ENCODE measurements at regions not wholly inside any gene's neighbourhood (a gene's known extent, or its start where the extent isn't known, plus 50 kb on each side); places are given as distances from the start of the nearest gene placed in this dataset.

DNA sequence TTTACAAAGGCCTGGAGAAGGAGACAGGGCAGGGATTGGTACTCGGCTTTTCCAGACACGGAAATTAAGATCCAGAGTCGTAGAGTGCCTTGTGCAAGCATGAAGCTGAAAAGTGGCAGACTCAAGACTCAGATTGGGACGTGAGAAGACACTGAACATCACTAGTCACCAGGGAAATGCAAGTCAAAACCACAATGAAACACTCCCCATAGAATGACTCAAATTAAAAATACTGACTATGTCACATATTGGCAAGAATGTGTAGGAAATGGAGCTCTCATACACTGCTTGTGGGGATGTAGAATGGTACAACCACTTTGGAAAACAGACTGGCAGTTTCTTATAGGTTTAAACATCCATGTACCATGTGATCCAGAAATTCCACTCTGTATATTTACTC, 472.0 kb downstream of the RPS24 start:
- TF ChIP-seq, protein P1, sequence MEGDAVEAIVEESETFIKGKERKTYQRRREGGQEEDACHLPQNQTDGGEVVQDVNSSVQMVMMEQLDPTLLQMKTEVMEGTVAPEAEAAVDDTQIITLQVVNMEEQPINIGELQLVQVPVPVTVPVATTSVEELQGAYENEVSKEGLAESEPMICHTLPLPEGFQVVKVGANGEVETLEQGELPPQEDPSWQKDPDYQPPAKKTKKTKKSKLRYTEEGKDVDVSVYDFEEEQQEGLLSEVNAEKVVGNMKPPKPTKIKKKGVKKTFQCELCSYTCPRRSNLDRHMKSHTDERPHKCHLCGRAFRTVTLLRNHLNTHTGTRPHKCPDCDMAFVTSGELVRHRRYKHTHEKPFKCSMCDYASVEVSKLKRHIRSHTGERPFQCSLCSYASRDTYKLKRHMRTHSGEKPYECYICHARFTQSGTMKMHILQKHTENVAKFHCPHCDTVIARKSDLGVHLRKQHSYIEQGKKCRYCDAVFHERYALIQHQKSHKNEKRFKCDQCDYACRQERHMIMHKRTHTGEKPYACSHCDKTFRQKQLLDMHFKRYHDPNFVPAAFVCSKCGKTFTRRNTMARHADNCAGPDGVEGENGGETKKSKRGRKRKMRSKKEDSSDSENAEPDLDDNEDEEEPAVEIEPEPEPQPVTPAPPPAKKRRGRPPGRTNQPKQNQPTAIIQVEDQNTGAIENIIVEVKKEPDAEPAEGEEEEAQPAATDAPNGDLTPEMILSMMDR (IDR thresholded peaks at IDR 0.05): no peak
- no peak for TF ChIP-seq POLR2A (IDR thresholded peaks at IDR 0.05)

Data from tibial nerve (tissue), 3 donors.